Retinal pigment epithelial cell (primary cell): ENCODE measurements at regions not wholly inside any gene's neighbourhood (a gene's known extent, or its start where the extent isn't known, plus 50 kb on each side); places are given as distances from the start of the nearest gene placed in this dataset.
"Not testable (repeated sequence)": the region's sequence is repeated elsewhere in the genome, so short reads cannot be mapped to it uniquely, and the experiment has no call there.

Source experiments
- DNase-seq: peaks from one replicate; pipeline ENCODE4 v3.0.0-alpha.2; 2010; ENCODE audit warnings: low read depth
- H3K4me3 ChIP-seq: 2 replicates; pipeline ENCODE4 v1.5.1; 2011; ENCODE audit warnings: mild to moderate bottlenecking, low read length, control low read depth, moderate library complexity
- CTCF ChIP-seq: conservative IDR thresholded peaks from 2 replicates; pipeline ENCODE4 v1.5.1; 2011; ENCODE audit warnings: low read depth, low read length, control low read depth, inconsistent platforms

DNA sequence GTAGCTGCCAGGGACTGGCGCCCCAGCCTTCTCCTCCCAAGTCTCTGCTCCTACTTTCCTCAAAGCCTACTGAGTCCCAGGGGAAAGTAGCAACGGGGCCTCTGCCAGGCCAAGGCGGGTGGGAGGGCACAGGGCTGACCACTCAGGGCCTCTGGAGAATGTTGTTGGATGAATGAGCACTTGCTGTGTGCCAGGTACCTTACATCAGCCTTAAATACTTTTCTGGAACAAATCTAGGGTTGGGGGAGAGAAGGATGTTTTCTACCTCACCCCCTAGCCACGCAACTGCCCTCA is 119.3 kb upstream of the ZBTB40 start:
- no peak overlapping the region for H3K4me3 ChIP-seq
- TF ChIP-seq CTCF: no peak
- no peak for DNase-seq

DNA sequence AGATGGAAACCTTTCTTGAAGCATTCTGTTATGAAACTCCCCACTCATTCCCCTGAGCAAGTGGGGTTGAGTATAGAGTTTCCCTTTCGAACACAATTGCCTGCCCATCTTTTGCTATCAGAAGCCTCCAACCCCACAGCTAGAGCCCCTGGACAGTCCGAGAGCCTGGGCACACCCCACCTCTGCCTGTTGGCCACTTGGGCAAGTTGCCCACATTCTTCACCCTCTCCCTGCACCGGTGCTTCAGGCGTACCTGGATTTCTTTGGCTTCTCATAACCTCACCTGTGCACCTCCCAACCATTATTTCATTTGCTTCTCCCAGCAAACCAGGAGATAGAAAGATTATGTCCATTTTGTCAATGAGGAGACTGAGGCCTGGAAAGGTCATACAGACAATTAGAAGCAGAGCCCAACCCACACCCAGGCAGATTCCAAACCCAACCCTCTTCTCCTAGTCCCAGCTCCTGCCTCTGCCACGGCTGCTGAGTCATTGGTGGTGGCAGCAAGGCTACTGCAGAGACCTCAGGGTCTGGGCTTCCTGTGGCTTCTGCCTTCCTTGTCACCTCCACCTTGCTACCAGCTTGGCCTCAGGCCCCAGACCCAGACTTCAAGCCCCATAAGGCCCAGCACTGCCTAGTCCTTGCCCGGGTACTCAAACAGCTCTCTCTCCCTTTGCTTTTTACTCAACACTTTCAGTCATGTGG is 118.7 kb upstream of the ZBTB40 start:
- no peak overlapping the region for H3K4me3 ChIP-seq
- TF ChIP-seq CTCF: no peak
- DNase-seq: no peak

- no peak for TF ChIP-seq CTCF
- no peak overlapping the region for H3K4me3 ChIP-seq
- no peak for DNase-seq
These were observed 118.0 kb upstream of the ZBTB40 start for GRCh38 chr1:22333516-22334121.

- no peak for TF ChIP-seq CTCF
- DNase-seq: no peak
- no peak overlapping the region for H3K4me3 ChIP-seq
These were observed 116.6 kb upstream of the ZBTB40 start for GRCh38 chr1:22334860-22335550.

GRCh38 chr1:22336274-22336673 is 115.4 kb upstream of the ZBTB40 start:
- not testable (repeated sequence) for H3K4me3 ChIP-seq, DNase-seq

DNA sequence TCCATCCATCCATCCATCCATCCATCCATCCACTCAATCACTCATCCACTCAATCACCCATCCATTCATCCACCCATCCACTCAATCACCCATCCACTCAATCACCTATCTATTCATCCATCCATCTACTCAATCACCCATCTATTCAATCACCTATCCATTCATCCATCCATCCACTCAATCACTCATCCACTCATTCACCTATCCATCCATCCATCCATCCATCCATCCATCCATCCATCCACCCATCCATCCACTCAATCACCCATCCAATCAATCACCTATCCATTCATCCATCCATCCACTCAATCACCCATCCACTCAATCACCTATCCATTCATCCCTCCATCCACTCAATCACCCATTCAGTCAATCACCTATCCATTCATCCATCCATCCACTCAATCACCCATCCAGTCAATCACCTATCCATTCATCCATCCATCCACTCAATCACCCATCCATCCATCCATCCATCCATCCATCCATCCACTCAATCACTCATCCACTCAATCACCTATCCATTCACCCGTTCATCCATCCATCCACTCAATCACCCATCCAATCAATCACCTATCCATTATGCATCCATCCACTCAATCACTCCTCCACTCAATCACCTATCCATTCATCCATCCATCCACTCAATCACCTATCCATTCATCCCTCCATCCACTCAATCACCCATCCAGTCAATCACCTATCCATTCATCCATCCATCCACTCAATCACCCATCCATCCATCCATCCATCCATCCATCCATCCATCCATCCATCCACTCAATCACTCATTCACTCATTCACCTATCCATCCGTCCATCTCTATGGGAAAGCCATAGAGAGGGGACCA is 114.7 kb upstream of the ZBTB40 start:
- H3K4me3 ChIP-seq, DNase-seq: not testable (repeated sequence)

DNA sequence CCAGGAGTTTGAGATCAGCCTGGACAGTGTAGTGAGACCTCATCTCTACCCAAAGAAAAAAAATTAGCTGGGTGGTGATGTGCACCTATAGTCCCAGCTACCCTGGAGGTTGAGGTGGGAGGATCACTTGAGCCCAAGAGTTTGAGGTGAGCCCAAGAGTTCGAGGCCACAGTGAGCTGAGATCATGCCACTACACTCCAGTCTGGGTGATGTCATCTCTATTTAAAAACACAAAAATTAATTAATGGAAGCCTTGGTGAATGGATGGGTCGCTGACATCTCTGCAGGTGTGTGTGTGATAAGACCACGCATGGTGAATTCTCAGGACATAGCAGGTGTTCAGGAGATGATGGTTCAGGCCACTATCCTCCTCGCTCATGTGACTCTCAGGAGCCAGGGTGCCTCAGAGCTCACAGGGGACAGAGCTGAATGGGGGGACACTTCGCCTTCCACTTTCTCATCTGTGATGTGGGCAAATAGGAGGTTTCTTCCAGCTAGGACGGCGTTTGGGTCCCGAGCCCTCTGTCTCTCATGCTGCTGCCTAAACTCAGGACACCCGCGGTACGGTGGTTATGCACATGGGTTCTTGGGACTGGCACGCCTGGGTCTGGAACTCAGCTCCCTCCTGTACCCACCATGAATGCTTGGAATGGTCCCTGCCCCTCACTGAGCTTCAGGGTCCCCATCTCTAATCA is 113.4 kb upstream of the ZBTB40 start:
- no peak for TF ChIP-seq CTCF
- no peak for DNase-seq
- H3K4me3 ChIP-seq: no peak overlapping the region
